SU-DHL-6 (cell line): ENCODE measurements at regions not wholly inside any gene's neighbourhood (a gene's known extent, or its start where the extent isn't known, plus 50 kb on each side); places are given as distances from the start of the nearest gene placed in this dataset.

ENCODE experiments used
- H2AFZ ChIP-seq: fragments of 200-600 bp; sonication (generic); 2 replicates; pipeline ENCODE4 v1.6.1; 2014; ENCODE audit warnings: low read depth, mild to moderate bottlenecking, moderate library complexity, mixed read lengths, antibody characterized with exemption, low read length; ENCODE audit not compliant: severe bottlenecking
- H3F3A ChIP-seq: fragments of 200-600 bp; shearing (Covaris generic); 2 replicates; pipeline ENCODE4 v1.6.0; 2016; ENCODE audit warnings: antibody characterized with exemption, mild to moderate bottlenecking; ENCODE audit not compliant: insufficient read depth
- H3K27ac ChIP-seq: fragments of 200-600 bp; sonication (generic); 2 replicates; pipeline ENCODE4 v1.5.1; 2016; ENCODE audit warnings: low read depth, mild to moderate bottlenecking, low read length, moderate library complexity, mixed read lengths
- H3K27me3 ChIP-seq: fragments of 200-600 bp; sonication (generic), shearing (Covaris generic); 2 replicates; pipeline ENCODE4 v1.6.0; 2014; ENCODE audit warnings: mild to moderate bottlenecking, low read length
- H3K36me3 ChIP-seq: fragments of 200-600 bp; sonication (generic); 2 replicates; pipeline ENCODE4 v1.6.1; 2014; ENCODE audit warnings: mild to moderate bottlenecking, low read length, mixed read lengths
- H3K4me2 ChIP-seq: fragments of 300-600, 200-600 bp; shearing (Covaris generic), sonication (generic); 2 replicates; pipeline ENCODE4 v1.6.0; 2014; ENCODE audit warnings: low read length, low read depth, mild to moderate bottlenecking; ENCODE audit not compliant: poor library complexity, severe bottlenecking
- H3K4me3 ChIP-seq: fragments of 200-600 bp; sonication (generic); 2 replicates; pipeline ENCODE4 v1.5.1; 2014; ENCODE audit warnings: antibody characterized with exemption, low read length, mild to moderate bottlenecking, mixed read lengths; ENCODE audit not compliant: insufficient read depth, poor library complexity, severe bottlenecking
- H3K79me2 ChIP-seq: fragments of 200-600 bp; sonication (generic); 2 replicates; pipeline ENCODE4 v1.6.1; 2014; ENCODE audit warnings: mild to moderate bottlenecking, low read length, moderate library complexity; ENCODE audit not compliant: insufficient read depth
- H3K9ac ChIP-seq: fragments of 200-600 bp; sonication (generic); 2 replicates; pipeline ENCODE4 v1.7.0; 2014; ENCODE audit warnings: mild to moderate bottlenecking, low read length
- H3K9me2 ChIP-seq: fragments of 200-600 bp; sonication (generic); replicated peaks from 2 replicates; pipeline ENCODE4 v1.6.1; 2014; ENCODE audit warnings: low read length; ENCODE audit not compliant: insufficient read depth
- H3K9me3 ChIP-seq: fragments of 200-600 bp; sonication (generic); 2 replicates; pipeline ENCODE4 v1.6.1; 2014; ENCODE audit warnings: low read length, mixed read lengths; ENCODE audit not compliant: insufficient read depth
- H4K20me1 ChIP-seq: fragments of 200-600 bp; sonication (generic); 2 replicates; pipeline ENCODE4 v1.6.1; 2014; ENCODE audit warnings: low read depth, mild to moderate bottlenecking, antibody characterized with exemption, low read length, moderate library complexity, mixed read lengths
- EZH2phosphoT487 ChIP-seq: fragments of 200-600 bp; sonication (generic), shearing (Covaris generic); conservative IDR thresholded peaks from 2 replicates; pipeline ENCODE4 v1.6.1; 2018; ENCODE audit warnings: mild to moderate bottlenecking, antibody characterized with exemption, low read length, moderate library complexity, mixed read lengths
- TF ChIP-seq, protein P1 (sequence below): fragments of 200-600 bp; sonication (generic); IDR thresholded peaks from one replicate; pipeline ENCODE4 v1.5.1; 2017; ENCODE audit warnings: antibody characterized with exemption, mild to moderate bottlenecking, low read length, moderate library complexity; ENCODE audit not compliant: insufficient read depth, poor library complexity, severe bottlenecking

DNA sequence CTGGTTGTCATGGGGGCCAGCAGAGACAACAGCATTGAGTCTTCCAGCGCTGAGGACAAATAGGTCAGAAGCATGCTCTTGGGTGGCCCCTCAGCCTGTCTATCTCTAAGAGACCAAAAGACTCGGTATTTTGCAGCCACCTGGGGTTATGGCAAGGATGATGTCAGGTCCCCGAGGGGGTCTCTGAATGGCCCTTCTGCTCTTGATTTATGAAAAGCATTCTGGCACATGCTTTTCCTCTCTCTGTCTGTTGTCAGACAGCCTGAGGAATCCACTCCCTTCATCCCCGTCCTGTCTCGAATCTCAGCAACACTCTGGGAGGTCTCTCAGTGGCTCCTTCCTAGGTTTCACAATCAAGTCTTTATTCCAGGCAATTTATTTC lies 156.6 kb upstream of the RGMA start:
- H3K9me2 ChIP-seq, result no peaks in the 10 kb centered on the region
- no peaks in the 10 kb centered on the region for H3K27me3 ChIP-seq
- no peak for TF ChIP-seq EZH2phosphoT487
- TF ChIP-seq, protein P1, sequence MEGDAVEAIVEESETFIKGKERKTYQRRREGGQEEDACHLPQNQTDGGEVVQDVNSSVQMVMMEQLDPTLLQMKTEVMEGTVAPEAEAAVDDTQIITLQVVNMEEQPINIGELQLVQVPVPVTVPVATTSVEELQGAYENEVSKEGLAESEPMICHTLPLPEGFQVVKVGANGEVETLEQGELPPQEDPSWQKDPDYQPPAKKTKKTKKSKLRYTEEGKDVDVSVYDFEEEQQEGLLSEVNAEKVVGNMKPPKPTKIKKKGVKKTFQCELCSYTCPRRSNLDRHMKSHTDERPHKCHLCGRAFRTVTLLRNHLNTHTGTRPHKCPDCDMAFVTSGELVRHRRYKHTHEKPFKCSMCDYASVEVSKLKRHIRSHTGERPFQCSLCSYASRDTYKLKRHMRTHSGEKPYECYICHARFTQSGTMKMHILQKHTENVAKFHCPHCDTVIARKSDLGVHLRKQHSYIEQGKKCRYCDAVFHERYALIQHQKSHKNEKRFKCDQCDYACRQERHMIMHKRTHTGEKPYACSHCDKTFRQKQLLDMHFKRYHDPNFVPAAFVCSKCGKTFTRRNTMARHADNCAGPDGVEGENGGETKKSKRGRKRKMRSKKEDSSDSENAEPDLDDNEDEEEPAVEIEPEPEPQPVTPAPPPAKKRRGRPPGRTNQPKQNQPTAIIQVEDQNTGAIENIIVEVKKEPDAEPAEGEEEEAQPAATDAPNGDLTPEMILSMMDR, result no peak
- H3K4me2 ChIP-seq, result no peak overlapping the region
- H3K27ac ChIP-seq, result no peak overlapping the region
- H3K4me3 ChIP-seq, result no peak overlapping the region
- no peaks in the 10 kb centered on the region for H3K36me3 ChIP-seq
- no peaks in the 10 kb centered on the region for H3K9me3 ChIP-seq
- no peak overlapping the region for H2AFZ ChIP-seq
- no peaks in the 10 kb centered on the region for H3F3A ChIP-seq
- no peak overlapping the region for H3K9ac ChIP-seq
- H4K20me1 ChIP-seq, result no peaks in the 10 kb centered on the region
- H3K79me2 ChIP-seq, result no peaks in the 10 kb centered on the region

DNA sequence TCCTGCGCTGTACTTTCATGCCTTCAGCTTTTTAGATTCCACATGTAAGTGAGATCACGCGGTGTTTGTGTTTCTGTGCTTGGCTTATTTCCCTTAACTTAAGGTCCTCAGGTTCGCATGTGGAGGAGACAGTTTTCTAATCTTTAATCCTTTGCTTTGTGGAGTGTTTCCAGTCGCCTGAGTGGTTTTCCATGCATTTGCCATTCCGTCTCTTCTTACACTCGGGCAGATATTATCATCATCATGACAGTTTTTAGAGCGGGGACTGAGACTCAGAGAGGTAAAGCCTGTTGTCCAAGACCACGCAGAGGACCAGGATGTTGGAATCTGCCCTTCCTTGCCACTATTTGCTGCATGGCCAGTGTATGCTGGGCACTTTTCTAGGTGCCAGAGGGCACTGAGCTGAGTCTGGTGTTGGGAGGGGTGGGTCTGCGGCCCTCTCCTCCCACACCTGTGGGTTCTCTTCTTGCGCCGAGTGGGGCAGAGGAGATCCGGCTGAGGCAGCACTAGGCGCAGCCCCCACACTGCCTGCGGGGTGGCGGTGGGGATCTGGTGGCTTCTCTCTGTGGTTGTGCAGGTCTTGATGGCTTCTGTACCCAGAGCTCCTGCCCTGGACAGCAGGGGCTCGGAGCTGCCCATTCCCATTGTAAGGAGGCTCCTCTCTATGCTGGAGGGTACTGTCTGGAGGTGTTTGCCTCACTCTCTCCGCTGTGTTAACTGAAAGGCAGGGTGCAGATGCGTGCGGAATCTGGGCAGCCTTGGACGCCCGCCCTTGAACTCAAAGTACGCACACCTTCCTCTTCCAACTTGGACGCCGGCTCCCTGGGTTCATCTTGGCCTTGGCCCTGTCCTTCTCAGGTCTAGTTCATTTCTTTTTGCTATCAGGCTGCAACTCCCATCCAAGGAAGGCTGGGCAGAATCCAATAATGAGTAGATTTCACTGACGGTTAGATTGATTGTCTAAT lies 156.0 kb upstream of the RGMA start:
- Histone ChIP-seq H3K27me3 (no peaks in the 10 kb centered on the region), H3K9ac (no peak overlapping the region), H3K4me3 (no peak overlapping the region), H2AFZ (no peak overlapping the region), H3K9me2 (no peaks in the 10 kb centered on the region), H3K9me3 (no peaks in the 10 kb centered on the region), H3F3A (no peaks in the 10 kb centered on the region), H3K27ac (no peak overlapping the region), H3K36me3 (no peaks in the 10 kb centered on the region), H3K4me2 (no peak overlapping the region), H4K20me1 (no peaks in the 10 kb centered on the region), H3K79me2 (no peaks in the 10 kb centered on the region)
- TF ChIP-seq, protein P1, result no peak
- no peak for TF ChIP-seq EZH2phosphoT487

DNA sequence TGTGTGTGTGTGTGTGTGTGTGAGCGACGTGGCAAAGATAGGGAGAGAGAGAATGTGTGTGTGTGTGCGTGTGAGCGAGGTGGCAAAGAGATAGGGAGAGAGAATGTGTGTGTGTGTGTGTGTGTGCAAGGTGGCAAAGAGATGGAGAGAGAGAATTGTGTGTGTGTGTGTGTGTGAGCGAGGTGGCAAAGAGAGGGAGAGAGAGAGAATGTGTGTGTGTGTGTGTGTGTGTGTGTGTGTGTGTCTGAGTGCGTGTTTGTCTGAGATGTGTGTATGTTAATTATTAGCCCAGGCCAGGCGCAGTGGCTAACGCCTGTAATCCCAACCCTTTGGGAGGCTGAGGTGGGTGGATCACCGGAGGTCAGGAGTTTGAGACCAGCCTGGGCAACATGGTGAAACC lies 154.6 kb upstream of the RGMA start:
- H3K27me3 ChIP-seq, result no peaks in the 10 kb centered on the region
- H3K9me3 ChIP-seq, result no peaks in the 10 kb centered on the region
- no peaks in the 10 kb centered on the region for H3K36me3 ChIP-seq
- H3K9me2 ChIP-seq, result no peaks in the 10 kb centered on the region
- no peak overlapping the region for H3K4me3 ChIP-seq
- no peaks in the 10 kb centered on the region for H4K20me1 ChIP-seq
- no peak overlapping the region for H2AFZ ChIP-seq
- no peak overlapping the region for H3K9ac ChIP-seq
- no peaks in the 10 kb centered on the region for H3K79me2 ChIP-seq
- no peaks in the 10 kb centered on the region for H3F3A ChIP-seq
- TF ChIP-seq, protein P1, result no peak
- no peak overlapping the region for H3K27ac ChIP-seq
- H3K4me2 ChIP-seq, result no peak overlapping the region
